ENCODE measurements at regions not wholly inside any gene's neighbourhood (a gene's known extent, or its start where the extent isn't known, plus 50 kb on each side); places are given as distances from the start of the nearest gene placed in this dataset.
A peak's percentile ranks its signal among the peaks of the same experiment; 100 is the strongest.

- DNase-seq, result no peak
These were observed 176.9 kb upstream of the GGTLC1 start for GRCh38 chr20:24165301-24166122.

GRCh38 chr20:24164360-24164759, 175.8 kb upstream of the GGTLC1 start:
- peak; percentile 4 to 42 for DNase-seq

GRCh38 chr20:24163506-24163905, 174.9 kb upstream of the GGTLC1 start:
- no peak for DNase-seq

- DNase-seq, result peak; percentile 10 to 67
These were observed 172.1 kb upstream of the GGTLC1 start for GRCh38 chr20:24160563-24161281.

GRCh38 chr20:24158281-24158680, 169.7 kb upstream of the GGTLC1 start:
- DNase-seq, result peak; percentile 67 to 80

GRCh38 chr20:24157213-24157612, 168.6 kb upstream of the GGTLC1 start:
- DNase-seq, result no peak

GRCh38 chr20:24153101-24154040, 164.8 kb upstream of the GGTLC1 start:
- peak; percentile 91 to 92 for DNase-seq

- DNase-seq, result no peak
These were observed 163.2 kb upstream of the GGTLC1 start for GRCh38 chr20:24151621-24152294.

GRCh38 chr20:24150406-24150805, 161.8 kb upstream of the GGTLC1 start:
- no peak for DNase-seq

GRCh38 chr20:24149881-24150307, 161.3 kb upstream of the GGTLC1 start:
- DNase-seq, result peak; percentile 5 to 11

- no peak for DNase-seq
These were observed 160.6 kb upstream of the GGTLC1 start for GRCh38 chr20:24149175-24149574.

- no peak for DNase-seq
These were observed 159.8 kb upstream of the GGTLC1 start for GRCh38 chr20:24148372-24148771.

GRCh38 chr20:24147961-24148360, 159.4 kb upstream of the GGTLC1 start:
- no peak for DNase-seq

GRCh38 chr20:24147479-24147878, 158.9 kb upstream of the GGTLC1 start:
- no peak for DNase-seq

- no peak for DNase-seq
These were observed 157.7 kb upstream of the GGTLC1 start for GRCh38 chr20:24146231-24146634.

GRCh38 chr20:24144371-24144770, 155.8 kb upstream of the GGTLC1 start:
- DNase-seq, result no peak

- DNase-seq, result no peak
These were observed 152.5 kb upstream of the GGTLC1 start for GRCh38 chr20:24141111-24141510.

- DNase-seq, result no peak
These were observed 151.3 kb upstream of the GGTLC1 start for GRCh38 chr20:24139846-24140245.

GRCh38 chr20:24138951-24139350, 150.4 kb upstream of the GGTLC1 start:
- DNase-seq, result no peak

GRCh38 chr20:24138196-24138857, 149.7 kb upstream of the GGTLC1 start:
- no peak for DNase-seq

GRCh38 chr20:24136659-24137246, 148.2 kb upstream of the GGTLC1 start:
- peak in 1 of 2 experiments; percentile 61 for DNase-seq
